ENCODE measurements at regions not wholly inside any gene's neighbourhood (a gene's known extent, or its start where the extent isn't known, plus 50 kb on each side); places are given as distances from the start of the nearest gene placed in this dataset.
"Not testable (repeated sequence)": the region's sequence is repeated elsewhere in the genome, so short reads cannot be mapped to it uniquely, and the experiment has no call there.

DNA sequence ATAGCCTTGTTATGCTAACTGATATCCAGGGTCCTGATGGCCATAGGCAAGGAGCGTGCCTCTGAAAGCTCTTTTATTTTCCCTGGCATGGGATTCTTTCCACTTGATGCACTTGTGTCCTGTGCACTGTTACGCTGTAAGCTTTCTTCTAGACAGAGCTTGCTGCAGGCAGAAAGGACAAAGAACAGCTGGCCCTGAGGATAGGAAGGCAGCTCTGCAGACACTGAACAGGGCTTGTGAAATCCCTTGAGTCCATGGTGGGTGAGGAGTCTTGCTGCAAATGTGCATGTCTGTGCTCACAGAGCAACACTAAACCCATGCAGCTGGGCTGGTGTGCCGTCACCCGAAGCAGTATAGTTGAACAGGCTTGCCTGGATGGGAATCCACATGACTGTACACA, 126.6 kb downstream of the AKAP11 start:
- DNase-seq (ENCODE audit: low read depth), result no peak

GRCh38 chr13:42400188-42400833, 128.4 kb downstream of the AKAP11 start:
- DNase-seq (ENCODE audit: low read depth), result no peak

DNA sequence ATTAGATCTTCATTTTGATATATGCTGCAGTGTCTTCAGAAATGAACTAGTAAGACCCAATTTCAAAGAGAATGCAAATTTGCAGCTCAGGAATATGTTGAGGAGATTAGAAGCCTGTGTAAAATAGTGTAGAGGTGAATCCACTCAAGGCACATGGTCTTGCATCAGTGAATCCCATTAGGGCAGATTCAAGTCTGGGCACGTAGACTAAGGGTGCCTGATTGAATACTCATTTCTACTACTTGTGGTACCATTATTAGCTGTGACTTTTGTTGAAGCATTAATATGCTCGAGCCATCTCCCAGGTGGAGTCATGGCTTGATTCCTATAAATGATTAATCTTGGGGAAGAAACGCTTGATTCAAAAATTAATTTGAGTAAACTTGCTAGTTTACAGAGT, 129.4 kb downstream of the AKAP11 start:
- DNase-seq (ENCODE audit: low read depth), result no peak

GRCh38 chr13:42405665-42406390, 133.9 kb downstream of the AKAP11 start:
- DNase-seq (ENCODE audit: low read depth), result peak; percentile 5

- no peak for DNase-seq (ENCODE audit: low read depth)
These were observed 137.1 kb downstream of the AKAP11 start for GRCh38 chr13:42409075-42409474.

- no peak for DNase-seq (ENCODE audit: low read depth)
These were observed 137.6 kb downstream of the AKAP11 start for GRCh38 chr13:42409551-42409950.

DNA sequence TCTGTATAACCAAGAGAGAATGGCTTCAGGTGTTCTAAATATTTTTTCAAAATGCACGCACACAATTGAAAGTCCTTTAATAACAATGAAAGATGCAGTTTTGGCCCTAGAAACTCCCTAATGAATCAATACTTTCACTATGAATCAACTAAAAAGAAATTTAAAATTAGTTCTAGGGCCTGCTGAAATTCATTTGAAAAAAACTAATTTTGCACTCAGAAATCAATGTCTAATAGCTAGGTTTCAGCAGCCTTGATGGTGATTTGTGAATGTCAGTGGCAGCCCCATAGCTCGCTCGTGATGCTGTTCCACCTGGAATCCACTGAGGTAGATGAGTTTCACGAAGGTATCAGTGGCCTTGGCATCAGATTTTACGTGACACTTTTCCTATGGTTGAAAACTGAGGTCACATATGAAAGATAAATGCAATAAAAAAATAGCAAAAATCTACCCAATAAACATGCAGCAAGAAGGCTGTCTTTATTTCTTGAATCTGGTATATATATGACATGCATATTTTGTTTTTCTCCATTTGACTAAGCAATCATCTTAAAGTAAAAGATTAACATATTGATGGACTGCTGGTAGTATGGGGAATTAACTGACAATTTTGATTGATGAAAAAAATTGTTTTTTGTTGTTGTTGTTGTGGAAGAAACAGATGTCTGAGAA, 141.0 kb downstream of the AKAP11 start:
- DNase-seq (ENCODE audit: low read depth), result no peak

DNA sequence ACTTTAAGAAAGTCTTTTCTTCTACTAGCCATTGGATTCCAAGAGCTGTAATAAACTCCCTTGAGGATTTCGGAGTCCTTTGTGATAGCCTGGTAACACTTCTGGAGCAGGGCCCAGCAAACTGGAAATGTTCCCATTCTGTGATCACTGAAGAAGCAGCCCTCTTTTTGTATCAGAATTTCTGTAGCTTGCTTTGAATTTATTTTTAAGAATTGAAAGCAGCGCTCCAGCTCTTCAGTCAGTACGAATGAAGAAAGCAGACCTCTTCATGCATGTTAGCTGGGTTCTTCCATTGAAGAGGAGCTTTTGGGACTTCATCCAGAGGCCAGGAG, 141.5 kb downstream of the AKAP11 start:
- DNase-seq (ENCODE audit: low read depth), result no peak

- DNase-seq (ENCODE audit: low read depth), result no peak
These were observed 145.7 kb downstream of the AKAP11 start for GRCh38 chr13:42417626-42418025.

- no peak for DNase-seq (ENCODE audit: low read depth)
These were observed 146.2 kb downstream of the AKAP11 start for GRCh38 chr13:42418184-42418583.

DNA sequence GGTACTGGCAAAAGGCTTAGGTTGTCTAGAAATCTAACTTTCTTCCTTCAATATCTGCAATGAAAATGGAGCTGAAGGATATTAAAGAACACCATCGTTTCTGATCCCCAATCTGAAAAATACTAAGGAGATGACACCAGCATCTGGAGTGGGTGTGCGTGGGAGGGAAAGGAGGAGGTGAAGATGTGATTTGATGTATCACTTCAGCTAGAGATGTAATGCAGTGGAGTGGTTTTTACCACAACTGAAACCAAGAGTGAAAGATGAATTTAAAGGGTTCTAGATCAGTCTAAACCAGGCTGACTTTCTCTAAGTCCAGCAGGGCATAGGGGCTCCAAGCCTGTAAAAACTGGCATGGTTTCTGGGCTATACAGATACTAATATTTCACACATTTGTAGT, 148.4 kb downstream of the AKAP11 start:
- DNase-seq (ENCODE audit: low read depth), result no peak

GRCh38 chr13:42422681-42423080, 150.7 kb downstream of the AKAP11 start:
- DNase-seq (ENCODE audit: low read depth), result no peak

DNA sequence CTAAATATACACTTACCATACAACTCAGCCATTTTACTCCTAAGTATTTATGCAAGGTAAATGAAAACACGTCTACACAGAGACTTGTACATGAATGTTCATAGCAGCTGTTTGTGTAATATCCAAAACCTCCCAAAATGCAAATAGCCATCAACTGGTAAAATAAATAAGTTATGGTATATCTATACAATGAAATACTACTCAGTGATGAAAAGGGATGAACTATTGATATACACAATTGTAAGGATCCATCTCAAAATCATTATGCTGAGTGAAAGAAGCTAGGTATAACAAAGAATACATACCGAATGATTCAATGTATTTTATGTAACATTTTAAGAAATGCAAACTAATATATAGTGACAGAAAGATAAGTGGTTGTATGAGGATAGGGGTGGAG, 149.8 kb upstream of the TNFSF11 start:
- DNase-seq (ENCODE audit: low read depth), result no peak

DNA sequence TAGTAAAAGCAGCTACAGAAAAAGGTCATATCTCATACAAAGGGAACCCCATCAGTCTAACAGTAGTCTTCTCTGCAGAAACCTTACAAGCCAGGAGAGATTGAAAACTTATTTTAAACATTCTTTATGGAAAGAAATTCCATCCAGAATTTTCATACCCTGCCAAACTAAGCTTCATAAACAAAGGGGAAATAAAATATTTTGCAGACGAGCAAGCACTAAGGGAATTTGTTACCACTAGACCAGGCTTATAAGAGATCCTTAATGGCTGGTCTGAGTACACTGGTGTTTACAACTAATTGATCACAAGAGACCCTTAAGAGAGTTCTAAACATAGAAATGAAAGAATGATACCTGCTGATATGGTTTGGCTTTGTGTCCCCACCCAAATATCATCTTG, 128.6 kb upstream of the TNFSF11 start:
- DNase-seq (ENCODE audit: low read depth), result no peak

DNA sequence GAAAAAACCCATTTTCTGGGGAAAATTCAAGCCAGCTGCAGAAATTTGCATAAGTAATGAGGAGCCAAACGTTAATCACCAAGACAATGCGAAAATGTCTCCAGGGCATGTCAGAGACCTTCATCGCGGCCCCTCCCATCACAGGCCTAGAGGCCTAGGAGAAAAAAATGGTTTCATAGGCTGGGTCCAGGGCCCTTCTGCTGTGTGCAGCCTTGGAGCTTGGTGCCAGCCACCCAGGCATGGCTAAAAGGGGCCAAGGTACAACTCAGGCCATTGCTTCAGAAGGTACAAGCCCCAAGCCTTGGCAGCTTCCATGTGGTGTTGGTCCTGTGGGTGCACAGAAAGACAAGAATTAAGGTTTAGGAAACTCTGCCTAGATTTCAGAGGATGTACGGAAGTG, 127.4 kb upstream of the TNFSF11 start:
- not testable (repeated sequence) for DNase-seq (ENCODE audit: low read depth)

DNA sequence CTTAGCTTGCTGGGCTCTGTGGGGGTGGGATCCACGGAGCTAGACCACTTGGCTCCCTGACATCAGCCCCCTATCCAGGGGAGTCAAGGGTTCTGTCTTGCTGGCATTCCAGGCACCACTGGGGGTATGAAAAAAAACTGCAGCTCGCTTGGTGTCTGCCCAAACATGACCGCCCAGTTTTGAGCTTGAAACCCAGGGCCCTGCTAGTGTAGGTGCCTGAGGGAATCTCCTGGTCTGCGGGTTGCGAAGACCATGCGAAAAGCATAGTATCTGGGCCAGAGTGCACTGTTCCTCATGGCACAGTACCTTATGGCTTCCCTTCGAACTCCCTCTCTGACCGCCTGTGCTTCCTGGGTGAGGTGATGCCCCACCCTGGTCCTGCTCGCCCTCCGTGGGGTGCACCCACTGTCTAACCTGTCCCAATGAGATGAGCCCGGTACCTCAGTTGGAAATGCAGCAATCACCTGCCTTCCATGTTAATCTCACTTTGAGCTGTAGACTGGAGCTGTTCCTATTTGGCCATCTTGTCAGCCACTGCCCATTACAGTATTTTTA, 120.8 kb upstream of the TNFSF11 start:
- no peak for DNase-seq (ENCODE audit: low read depth)

GRCh38 chr13:42454749-42455148, 119.2 kb upstream of the TNFSF11 start:
- no peak for DNase-seq (ENCODE audit: low read depth)

DNA sequence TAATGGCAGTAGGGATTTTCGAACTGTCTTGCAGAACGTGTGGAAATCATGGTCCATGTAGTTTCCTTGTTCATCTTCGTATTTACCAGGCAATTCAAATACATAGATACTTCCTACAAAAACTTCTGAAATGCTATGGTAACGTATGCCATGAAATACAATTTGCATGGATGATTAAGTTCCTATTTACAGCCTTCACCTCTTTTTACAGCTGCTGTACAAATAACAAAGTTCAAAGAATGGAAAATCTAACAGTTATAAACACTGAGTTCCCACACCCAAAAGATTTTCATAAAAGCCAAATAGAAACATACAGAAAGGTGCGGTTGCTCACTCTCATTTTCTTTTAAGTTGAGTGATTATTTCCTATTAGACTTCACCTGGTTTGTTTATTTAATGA, 115.8 kb upstream of the TNFSF11 start:
- no peak for DNase-seq (ENCODE audit: low read depth)

GRCh38 chr13:42466123-42466522, 107.8 kb upstream of the TNFSF11 start:
- DNase-seq (ENCODE audit: low read depth), result no peak

DNA sequence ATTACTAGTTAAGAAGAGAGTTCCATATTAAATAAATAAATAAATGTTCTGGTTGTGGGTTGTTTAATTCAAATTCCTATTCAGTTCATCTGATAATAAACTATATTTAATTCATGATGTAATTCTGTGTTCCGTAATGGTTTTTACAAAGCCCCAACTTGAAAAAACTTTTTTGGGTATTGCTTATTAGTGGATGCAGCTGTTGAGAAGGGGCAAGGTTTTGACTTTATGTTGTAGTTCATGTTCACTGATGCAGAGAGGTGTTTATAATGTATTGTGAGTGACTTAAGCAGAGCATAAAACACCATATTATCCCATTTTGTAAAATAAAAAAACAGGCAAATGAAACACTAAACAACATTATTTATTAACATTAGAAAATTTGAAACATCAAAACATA, 107.3 kb upstream of the TNFSF11 start:
- DNase-seq (ENCODE audit: low read depth), result no peak

- peak; percentile 57 for DNase-seq (ENCODE audit: low read depth)
These were observed 99.0 kb upstream of the TNFSF11 start for GRCh38 chr13:42474954-42475353.

- no peak for DNase-seq (ENCODE audit: low read depth)
These were observed 96.3 kb upstream of the TNFSF11 start for GRCh38 chr13:42477596-42478190.

Data from fibroblast of the conjunctiva (primary cell).